GM12874 (cell line): ENCODE measurements at regions not wholly inside any gene's neighbourhood (a gene's known extent, or its start where the extent isn't known, plus 50 kb on each side); places are given as distances from the start of the nearest gene placed in this dataset.

Experiments
- TF ChIP-seq, protein P1 (sequence below): IDR thresholded peaks from 2 replicates; pipeline ENCODE4 v1.5.1; 2011; ENCODE audit warnings: low read depth, mild to moderate bottlenecking, control low read depth, low read length, moderate library complexity; ENCODE audit not compliant: insufficient read depth

DNA sequence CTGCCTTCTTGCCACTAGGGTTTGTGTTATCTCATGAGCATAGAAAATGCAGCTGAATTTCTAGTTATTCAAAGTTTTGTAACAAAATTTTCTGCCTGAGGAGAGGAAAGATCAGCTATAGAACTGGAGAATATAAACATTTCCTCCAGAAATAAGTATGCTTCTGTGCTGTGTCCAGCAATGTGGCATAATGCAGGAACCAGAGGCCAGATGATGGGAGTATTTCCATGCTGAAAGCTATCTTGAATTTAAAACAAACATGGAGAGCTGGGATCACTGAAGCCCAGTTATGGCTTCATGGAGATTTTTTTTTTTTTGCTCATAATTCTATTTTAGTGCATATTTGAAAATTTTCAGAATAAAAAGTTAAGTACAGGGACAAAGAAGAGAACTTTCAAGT lies 608.2 kb downstream of the SOX6 start:
- TF ChIP-seq, protein P1, sequence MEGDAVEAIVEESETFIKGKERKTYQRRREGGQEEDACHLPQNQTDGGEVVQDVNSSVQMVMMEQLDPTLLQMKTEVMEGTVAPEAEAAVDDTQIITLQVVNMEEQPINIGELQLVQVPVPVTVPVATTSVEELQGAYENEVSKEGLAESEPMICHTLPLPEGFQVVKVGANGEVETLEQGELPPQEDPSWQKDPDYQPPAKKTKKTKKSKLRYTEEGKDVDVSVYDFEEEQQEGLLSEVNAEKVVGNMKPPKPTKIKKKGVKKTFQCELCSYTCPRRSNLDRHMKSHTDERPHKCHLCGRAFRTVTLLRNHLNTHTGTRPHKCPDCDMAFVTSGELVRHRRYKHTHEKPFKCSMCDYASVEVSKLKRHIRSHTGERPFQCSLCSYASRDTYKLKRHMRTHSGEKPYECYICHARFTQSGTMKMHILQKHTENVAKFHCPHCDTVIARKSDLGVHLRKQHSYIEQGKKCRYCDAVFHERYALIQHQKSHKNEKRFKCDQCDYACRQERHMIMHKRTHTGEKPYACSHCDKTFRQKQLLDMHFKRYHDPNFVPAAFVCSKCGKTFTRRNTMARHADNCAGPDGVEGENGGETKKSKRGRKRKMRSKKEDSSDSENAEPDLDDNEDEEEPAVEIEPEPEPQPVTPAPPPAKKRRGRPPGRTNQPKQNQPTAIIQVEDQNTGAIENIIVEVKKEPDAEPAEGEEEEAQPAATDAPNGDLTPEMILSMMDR, result no peak

DNA sequence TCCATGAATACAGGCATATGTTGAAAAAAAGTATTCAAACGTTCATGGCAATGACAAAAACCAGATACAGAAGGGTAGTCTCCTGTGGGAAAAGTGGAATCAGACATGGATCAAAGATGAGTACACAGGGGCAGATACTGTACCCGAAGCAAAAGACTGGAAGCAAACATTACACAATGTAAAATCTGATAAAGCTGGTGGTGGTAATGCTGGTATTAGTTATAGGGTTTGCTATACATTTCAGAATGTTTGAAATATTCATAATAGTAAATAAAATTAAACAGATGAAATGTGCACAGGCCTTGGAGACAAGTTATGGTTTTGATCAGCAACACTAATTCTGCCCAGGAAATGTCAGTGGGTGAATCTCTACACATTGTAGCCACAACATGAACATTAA lies 607.6 kb downstream of the SOX6 start:
- TF ChIP-seq, protein P1, result no peak

DNA sequence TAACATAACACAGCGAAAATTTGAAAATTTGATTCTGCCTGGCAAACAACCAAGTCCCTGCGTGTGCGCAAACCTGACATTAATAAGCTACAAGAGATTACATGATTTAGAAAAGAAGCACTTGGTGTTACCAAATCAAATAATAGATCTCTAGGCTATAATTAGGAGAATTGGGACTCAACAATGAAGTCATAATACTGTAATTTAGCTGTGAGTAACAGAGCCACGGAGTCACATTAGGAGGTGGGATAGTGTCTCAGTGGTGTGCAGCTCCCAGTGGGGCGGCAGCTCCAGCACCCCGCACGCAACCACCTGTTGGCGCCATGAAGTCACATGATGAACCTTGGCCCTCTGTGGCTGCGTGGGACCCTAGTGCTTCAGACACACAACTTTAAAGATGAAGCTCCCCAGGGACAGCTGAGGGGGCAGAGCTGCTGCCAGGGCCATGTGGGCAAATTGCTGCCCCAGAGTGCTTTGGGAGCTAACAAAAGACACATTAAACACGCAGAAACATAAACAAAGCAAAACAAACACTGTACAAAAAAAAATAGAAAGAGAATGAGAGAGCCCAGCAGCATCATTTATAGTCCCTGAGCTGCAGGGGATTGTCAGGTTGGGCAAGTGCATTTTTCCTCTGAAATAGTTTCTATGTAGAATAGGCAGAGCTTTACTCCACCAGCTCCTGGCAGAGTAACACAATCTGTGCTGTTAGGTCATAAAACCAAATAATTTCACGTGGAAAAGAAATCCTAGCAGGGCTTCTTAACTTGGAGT lies 605.6 kb downstream of the SOX6 start:
- TF ChIP-seq, protein P1, result no peak

- TF ChIP-seq, protein P1, result no peak
Observed at GRCh38 chr11:15754221-15754620, 602.1 kb downstream of the SOX6 start.

GRCh38 chr11:15757048-15757698 lies 599.2 kb downstream of the SOX6 start:
- TF ChIP-seq, protein P1, result no peak

- TF ChIP-seq, protein P1, result no peak
Observed at GRCh38 chr11:15758857-15759465, 597.4 kb downstream of the SOX6 start.

- TF ChIP-seq, protein P1, result no peak
Observed at GRCh38 chr11:15761235-15761634, 595.1 kb downstream of the SOX6 start.
